Lower leg skin (tissue), 3 donors: ENCODE measurements at regions not wholly inside any gene's neighbourhood (a gene's known extent, or its start where the extent isn't known, plus 50 kb on each side); places are given as distances from the start of the nearest gene placed in this dataset.

ENCODE experiments used
- CTCF ChIP-seq, 3 donors: fragments of 450-650 bp; IDR thresholded peaks; one replicate each; pipeline ENCODE4 v1.5.1; 2016; ENCODE audit warnings: antibody characterized with exemption in 3 of 3, mild to moderate bottlenecking in 3 of 3, moderate library complexity in 2 of 3
- POLR2A ChIP-seq, 2 donors: fragments of 450-650 bp; IDR thresholded peaks; one replicate each; pipeline ENCODE4 v1.6.1; 2016 to 2017; ENCODE audit warnings: antibody characterized with exemption in 2 of 2, mild to moderate bottlenecking in 1 of 2, moderate library complexity in 1 of 2

DNA sequence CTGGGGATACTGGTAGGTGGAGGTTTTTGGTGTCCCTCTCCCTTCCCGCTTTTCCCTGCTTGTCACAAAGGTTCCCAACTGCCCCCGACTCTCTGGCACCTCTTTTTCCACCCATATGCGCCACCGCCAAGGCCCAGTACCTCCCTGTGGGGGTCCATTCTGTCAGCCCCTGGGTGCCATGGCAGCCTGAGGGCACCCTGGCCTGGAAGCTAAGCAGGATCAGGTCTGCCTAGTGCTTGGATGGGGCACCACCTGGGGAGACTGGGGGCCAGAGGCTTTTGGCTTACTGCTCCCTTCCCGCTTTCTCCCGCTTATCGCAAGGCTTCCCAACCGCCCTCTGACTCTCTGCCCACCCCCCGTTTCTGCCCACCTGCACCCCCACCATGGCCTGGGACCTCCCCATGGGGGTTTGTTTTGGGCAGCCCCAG is 2286.4 kb downstream of the TP53TG3F start:
- TF ChIP-seq POLR2A (IDR thresholded peaks at IDR 0.05), result no peak
- TF ChIP-seq CTCF (IDR thresholded peaks at IDR 0.05), result no peak
